ENCODE measurements at regions not wholly inside any gene's neighbourhood (a gene's known extent, or its start where the extent isn't known, plus 50 kb on each side); places are given as distances from the start of the nearest gene placed in this dataset.

DNA sequence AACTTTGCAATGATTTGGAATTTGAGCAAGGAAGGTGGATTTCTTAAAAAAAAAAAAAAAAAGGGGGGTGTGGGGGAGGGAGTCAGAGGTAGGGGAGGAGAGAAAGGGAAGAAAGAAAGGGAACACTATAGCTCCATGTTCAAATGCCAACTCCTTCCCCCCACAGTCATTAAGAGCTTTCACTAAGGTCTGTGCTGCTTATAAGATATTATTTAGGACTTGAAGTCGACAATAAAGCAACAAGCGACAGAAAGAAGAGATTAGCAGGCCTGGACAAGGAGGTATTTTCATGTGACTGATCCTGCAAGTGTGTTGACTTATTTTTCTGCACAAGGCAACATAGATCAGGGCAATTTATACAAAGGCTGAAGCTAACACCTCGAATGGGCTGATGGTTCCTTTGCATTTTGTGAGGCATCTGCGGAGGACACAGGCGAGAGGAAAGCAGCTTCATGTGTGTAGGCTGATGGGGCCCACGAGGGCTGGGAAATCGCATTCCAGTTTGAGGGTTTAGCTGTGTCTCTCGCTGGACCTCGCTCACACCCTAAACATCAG is 382.0 kb downstream of the SOX11 start:
- TF ChIP-seq CTCF (IDR thresholded peaks at IDR 0.05 in 2 of 3, conservative IDR thresholded peaks at IDR 0.05 in 1 of 3; ENCODE audit: borderline replicate concordance in 1 of 3, insufficient read depth in 1 of 3, low read depth in 2 of 3, low read length in 2 of 3), result no peak
- no peak for TF ChIP-seq POLR2A (IDR thresholded peaks at IDR 0.05; ENCODE audit: borderline replicate concordance, extremely low read depth, insufficient read depth, insufficient read length)
- TF ChIP-seq RAD21 (IDR thresholded peaks at IDR 0.05; ENCODE audit: low read depth), result no peak
- no peak for TF ChIP-seq EGR1 (IDR thresholded peaks at IDR 0.05; ENCODE audit: low read depth)

Data from HCT116 (cell line).